Activated T-cell treated with anti-CD3 and anti-CD28 coated beads, Interleukin-2, amount 50 U/mL, for 1 hour (primary cell): ENCODE measurements at regions not wholly inside any gene's neighbourhood (a gene's known extent, or its start where the extent isn't known, plus 50 kb on each side); places are given as distances from the start of the nearest gene placed in this dataset.

ENCODE experiments used
- DNase-seq: peaks from one replicate; pipeline ENCODE4 v3.0.0-alpha.2; 2020

- no peak for DNase-seq
These were observed 220.0 kb downstream of the ESM1 start for GRCh38 chr5:54765165-54766028.

GRCh38 chr5:54764102-54765090 is 221.0 kb downstream of the ESM1 start:
- DNase-seq, result no peak

- no peak for DNase-seq
These were observed 224.1 kb downstream of the ESM1 start for GRCh38 chr5:54761213-54761701.

GRCh38 chr5:54760182-54760935 is 225.0 kb downstream of the ESM1 start:
- DNase-seq, result no peak

GRCh38 chr5:54758038-54758437 is 227.4 kb downstream of the ESM1 start:
- no peak for DNase-seq

- no peak for DNase-seq
These were observed 227.9 kb downstream of the ESM1 start for GRCh38 chr5:54757541-54757940.

GRCh38 chr5:54756796-54757402 is 228.5 kb downstream of the ESM1 start:
- no peak for DNase-seq

GRCh38 chr5:54756301-54756700 is 229.1 kb downstream of the ESM1 start:
- no peak for DNase-seq

- no peak for DNase-seq
These were observed 230.5 kb downstream of the ESM1 start for GRCh38 chr5:54754878-54755277.

- no peak for DNase-seq
These were observed 231.0 kb downstream of the ESM1 start for GRCh38 chr5:54754420-54754819.

GRCh38 chr5:54753753-54754152 is 231.6 kb downstream of the ESM1 start:
- no peak for DNase-seq

- DNase-seq, result no peak
These were observed 232.4 kb downstream of the ESM1 start for GRCh38 chr5:54753034-54753433.

- no peak for DNase-seq
These were observed 231.0 kb downstream of the SNX18 start for GRCh38 chr5:54748527-54748926.

- no peak for DNase-seq
These were observed 229.3 kb downstream of the SNX18 start for GRCh38 chr5:54746777-54747398.

- no peak for DNase-seq
These were observed 228.8 kb downstream of the SNX18 start for GRCh38 chr5:54746346-54746745.

- DNase-seq, result no peak
These were observed 228.0 kb downstream of the SNX18 start for GRCh38 chr5:54745599-54745998.

- peak; percentile 23 for DNase-seq
These were observed 226.6 kb downstream of the SNX18 start for GRCh38 chr5:54743997-54744788.

GRCh38 chr5:54743581-54743980 is 226.0 kb downstream of the SNX18 start:
- no peak for DNase-seq

GRCh38 chr5:54742417-54742891 is 224.9 kb downstream of the SNX18 start:
- DNase-seq, result no peak

- DNase-seq, result no peak
These were observed 224.2 kb downstream of the SNX18 start for GRCh38 chr5:54741711-54742110.

- no peak for DNase-seq
These were observed 222.6 kb downstream of the SNX18 start for GRCh38 chr5:54740141-54740540.
